HG02840 (cell line): ENCODE measurements at regions not wholly inside any gene's neighbourhood (a gene's known extent, or its start where the extent isn't known, plus 50 kb on each side); places are given as distances from the start of the nearest gene placed in this dataset.

Source experiments
- ATAC-seq: cut with Tn5 transposase; IDR thresholded peaks from one replicate; pipeline ENCODE4 v1.9.1; 2021; ENCODE audit warnings: mild to moderate bottlenecking, moderate library complexity, moderate number of reproducible peaks; ENCODE audit not compliant: unreplicated experiment, low FRiP score

DNA sequence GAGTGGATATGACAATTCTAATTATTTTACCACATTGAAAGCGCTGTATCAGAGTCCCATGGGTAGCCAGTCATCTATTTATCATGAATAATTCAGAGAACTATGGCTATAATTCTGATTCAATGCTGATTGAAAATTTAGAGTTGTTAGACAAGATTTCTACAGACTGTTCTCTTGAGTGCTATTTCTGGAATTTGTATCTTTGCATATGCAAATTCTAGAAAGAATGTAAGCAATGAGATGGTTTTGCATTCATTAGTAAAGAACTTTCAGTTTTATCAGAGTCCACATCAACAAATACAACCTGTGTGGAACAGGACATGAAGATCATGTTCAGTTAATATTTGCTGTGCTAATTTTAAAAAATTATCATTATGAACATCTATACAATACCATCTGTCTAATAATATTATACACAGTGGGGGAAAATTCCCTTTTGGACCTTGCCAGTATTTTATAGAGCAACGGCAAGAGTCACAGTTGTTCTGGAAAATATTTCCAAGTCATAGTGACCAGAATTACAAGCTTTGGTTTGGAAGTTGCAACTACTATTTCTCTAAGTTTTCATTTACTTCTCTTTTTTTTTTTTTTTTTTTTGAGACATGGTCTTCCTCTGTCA lies 372.7 kb upstream of the PTGER4 start:
- ATAC-seq = no peak

DNA sequence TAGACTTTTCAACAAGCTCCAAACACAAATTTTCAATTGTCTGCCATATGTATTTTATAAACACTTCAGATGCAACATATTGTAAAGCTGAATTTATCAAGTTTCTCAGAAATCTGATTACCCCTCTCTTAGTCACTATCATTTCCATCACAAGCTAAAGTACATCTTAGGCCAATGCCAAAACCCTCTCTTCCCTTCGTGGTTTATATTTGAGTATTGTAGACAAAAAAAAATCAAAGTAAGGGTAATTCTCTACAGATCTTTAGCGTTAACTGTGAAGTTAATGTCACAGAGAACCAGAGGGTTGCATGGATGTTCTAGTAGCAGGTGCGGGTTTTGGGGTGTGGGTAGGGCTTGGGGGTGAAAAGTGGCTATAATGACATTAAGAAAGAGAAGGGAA lies 387.7 kb upstream of the PTGER4 start:
- no peak for ATAC-seq

DNA sequence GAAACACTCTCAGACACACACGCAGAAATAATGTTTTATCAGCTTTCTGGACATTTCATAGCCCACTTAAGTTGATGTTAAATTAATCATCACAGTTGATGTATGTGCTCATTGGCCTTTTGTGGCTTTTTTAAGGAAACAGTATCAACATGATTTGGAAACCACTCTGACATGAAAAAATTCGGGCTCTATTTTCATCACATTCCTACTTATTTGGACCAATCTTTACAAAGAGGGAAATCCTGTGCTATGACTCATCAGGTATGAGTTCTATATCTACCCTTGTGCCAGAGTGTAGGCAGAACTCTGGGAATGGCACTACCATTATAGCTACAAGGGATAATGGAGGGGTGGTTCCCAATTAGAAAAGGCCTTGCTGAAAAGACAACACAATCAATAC lies 388.4 kb upstream of the PTGER4 start:
- ATAC-seq = no peak

DNA sequence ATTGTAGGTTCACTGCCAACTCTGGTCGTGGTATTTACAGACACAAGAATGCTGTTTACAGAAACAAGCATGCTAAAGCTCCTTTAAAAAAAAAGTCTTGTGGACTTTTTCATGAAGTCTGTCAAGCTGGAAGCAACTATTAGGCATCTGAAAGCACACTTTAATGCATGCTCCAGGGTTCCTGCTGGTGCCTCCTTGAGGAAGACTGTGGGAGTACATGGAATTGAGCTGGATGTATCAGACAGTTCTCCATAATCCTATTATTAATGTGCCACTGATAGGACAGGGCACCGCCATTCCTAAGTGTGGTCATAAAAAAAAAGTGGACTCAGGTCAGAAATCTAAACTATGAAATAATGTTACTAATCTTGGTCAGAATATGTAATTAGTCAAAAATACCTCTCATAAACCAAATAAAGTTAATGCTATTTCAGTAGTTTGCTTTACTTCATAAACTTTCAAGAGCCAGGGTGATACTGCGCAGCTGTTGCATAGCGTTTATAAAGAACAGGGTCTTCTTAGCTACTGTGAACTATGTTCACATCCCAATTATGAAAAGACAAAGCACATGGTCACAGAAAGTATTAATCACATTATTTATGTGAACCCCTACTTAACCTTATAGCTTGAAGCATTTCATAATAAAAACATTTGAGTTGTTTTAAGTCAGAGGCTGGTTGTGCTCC lies 390.8 kb upstream of the PTGER4 start:
- no peak for ATAC-seq

DNA sequence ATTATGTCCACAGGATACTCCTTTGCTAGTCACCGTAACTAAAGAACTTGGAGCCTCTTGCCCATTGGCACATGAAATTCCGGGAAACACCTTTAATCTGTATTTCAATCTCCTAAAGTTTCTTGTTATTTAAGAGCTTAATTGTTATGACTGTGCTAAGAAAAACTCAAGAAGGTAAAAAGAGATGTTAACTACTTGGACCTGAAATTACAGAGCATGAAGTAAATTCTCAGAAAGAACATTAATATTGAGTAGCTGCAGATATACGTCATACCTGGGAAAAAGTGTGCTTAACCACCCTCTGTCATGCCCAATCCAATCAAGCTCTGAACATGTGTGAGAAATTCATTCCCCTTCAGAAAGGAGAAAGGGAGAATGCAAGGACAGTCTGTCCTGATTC lies 394.9 kb upstream of the PTGER4 start:
- ATAC-seq = no peak

DNA sequence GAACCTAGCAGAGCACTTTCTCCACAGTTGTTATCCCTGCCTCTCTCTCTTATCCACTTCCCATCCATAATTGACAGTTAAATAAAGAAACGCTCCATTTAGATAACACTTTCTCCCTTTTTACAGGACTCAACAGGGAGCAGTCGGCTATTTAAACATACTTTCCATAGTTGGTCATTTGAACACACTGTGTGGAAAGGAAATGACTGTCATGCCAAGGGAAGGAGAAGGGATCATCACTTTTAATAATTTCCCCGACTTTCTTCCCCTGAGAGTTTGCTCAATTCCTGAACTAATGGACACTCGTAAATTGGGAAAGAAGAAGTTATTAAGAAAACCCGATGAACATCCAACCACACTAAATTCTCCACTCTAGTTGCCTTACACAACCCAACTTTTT lies 400.8 kb upstream of the PTGER4 start:
- ATAC-seq = no peak

DNA sequence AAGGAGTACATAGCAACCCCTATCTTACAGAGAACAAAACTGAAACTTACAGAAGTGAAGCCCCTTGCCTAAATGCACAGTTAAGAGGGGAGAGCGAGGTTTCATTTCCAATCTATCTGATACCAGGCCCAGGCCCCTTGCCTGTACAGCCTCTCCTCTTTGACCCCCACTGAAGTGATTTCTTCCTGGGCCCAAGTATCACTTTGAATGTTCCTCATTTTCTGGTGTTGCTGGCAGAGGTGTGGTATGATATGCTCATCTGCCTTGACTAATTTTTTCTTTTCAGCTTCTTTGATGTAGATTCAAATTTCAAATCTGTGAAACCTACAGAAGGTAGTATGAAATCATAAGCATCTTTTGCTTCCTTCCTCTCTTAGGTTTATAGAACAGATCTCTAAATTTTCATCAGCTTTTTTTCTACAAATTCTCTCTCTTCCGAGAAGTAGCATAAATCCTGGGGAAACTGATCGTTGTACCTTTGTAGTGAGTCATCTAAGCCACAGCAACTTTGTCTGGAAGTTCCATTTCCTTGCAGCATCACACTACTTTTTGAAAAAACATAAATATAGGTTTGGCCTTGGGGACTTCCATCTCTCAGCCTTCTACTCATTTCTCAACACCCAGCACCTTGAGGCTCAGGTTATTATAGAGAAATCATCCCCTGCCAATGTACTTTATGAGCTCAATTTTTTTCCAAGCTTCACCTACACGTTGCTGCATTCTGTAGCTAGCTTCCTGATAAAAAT lies 402.4 kb upstream of the PTGER4 start:
- ATAC-seq = peak; percentile 58

DNA sequence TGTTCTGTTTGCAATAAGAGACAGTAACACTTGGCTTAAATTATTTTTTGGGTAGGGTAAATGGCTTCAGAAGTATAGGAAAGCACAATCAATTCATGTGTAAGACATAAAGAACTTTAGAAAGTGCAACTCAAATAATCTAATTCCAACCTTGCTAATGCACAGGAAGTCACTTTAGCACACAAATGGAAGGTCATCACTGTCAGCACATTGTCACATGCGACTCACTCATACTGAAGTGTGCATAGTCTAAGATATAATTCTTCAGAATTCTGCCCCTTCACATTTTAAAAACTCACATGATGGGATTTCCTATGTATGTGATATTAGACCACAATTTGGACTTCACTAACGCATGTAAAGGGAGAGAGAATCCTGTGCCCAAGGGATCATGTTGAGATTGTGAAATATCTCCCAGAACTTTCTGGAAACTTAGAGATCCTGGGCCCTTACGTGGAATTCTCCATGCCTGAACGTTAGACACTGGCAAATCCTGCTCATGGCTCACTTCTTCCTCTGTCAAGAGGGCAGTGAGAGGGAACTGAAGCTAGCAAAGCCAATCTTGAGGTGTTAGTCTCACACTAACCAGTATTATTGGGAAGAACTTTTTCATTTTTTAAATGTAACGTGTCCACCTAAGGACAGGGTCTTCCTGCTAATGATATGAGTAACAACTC lies 403.2 kb upstream of the PTGER4 start:
- ATAC-seq = no peak

DNA sequence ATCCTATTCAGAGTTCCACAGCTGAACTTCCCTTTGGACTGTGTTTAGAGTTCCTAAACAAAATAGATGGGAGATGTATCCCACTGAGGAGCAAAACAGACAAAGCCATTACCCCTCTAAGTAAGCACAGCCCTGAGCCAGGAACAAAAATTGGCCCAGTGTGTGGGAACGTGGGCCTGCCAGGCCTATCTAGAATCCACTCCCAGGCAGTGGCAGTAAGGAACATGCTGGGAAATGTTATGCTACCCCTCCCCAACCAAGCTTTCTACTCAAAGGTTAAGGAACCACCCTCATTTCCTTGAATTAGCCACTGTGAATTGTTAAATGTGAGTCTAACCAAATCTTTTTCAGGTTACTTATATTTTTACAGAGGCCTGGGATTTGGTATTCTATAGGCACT lies 405.1 kb upstream of the PTGER4 start:
- ATAC-seq = no peak

DNA sequence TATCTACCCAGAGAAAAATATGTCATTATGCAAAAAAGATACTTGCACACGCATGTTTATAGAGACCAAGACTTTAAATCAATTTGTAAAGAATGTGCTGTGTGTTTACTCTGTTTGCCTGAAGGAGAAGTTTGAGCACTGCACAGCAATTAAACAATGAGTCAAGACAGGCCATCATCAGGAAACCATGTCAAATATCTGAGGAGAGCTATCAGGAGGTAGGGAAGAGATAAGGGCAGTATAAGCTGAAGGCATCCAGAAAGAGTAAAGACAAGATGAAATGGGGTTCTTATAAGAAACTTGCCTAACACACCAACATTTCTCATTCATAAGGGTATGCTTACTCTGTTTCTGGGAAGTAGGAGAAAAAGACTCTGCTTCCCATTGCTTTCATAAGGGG lies 405.8 kb upstream of the PTGER4 start:
- ATAC-seq = no peak

DNA sequence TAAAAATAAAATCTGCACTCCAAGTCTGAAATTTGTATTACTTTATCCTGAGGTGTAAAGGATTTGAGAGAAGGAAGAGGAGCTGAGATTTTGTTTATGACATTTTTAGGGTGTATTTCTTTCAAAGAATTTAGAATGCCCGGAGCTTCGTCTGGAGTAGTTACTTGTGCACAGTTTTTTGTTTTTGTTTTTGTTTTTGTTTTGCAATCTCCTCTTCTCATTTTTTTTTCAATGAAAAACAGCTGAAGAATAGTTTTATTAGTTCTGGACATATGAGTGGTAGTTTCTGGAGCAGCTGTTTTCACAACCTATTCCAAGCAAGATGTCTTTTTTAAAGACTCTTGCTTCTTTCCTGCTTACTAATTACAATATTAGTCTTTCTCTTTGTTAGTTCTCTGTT lies 408.2 kb upstream of the PTGER4 start:
- no peak for ATAC-seq

DNA sequence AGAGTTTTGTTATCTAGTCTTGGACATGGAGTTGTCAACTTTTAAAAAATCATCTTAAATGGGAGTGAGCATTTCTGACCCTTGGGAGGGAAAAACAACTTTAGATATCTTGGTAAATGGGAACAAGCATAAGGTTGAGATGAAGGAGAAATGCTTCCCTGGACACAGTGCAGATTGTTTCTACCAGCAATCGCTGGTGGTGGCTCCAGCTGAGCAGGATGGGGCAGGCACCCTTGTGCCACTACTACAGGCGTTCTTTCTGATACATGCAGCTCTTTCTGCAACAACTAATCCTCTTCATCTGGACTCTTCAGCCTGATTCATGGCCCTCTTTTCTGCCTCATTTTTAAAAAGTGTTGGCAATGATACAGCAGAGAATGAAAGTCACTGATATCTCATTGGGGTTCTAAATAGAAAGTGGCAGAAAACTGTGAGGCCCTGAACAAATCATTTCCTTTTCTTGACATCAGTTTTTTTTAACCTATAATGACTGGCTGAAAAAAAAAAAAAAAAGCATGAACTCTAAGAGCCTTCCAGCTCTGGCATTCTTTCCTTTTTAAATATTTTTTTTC lies 409.4 kb upstream of the PTGER4 start:
- ATAC-seq = no peak

DNA sequence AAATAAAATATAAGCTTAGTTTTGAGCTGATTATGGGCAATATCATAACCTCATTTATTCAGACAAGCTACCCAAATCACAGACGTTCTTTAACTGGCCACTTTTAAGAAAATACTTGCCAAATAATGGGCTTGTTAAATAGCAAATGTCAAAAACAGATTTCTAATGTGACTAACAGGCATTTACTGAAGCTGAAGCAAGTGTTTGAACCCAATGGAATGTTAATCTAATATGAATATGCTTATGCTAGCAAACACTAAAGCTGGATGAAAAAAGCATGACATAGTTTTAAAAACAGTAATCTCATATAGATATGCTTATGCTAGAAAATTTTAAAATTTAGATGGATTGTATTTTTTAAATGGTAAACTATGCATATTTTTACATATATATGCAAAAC lies 411.6 kb upstream of the PTGER4 start:
- ATAC-seq = no peak

DNA sequence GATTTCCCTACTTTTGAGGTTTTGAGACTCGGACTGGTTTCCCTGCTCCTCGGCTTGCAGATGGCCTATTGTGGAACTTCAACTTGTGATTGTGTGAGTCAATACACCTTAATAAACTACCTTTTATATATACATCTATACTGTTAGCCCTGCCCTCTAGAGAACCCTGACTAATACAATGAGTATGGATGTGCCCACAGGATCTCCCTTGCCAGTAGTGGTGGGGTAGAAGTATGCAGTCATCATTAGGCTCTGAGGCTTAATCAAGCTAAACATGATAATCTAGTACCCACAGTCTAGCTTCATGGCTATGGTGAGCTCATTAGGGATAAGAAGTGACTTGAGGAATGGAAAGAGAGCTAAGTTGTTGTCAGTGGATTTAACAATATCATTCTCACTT lies 412.8 kb upstream of the PTGER4 start:
- ATAC-seq = no peak

DNA sequence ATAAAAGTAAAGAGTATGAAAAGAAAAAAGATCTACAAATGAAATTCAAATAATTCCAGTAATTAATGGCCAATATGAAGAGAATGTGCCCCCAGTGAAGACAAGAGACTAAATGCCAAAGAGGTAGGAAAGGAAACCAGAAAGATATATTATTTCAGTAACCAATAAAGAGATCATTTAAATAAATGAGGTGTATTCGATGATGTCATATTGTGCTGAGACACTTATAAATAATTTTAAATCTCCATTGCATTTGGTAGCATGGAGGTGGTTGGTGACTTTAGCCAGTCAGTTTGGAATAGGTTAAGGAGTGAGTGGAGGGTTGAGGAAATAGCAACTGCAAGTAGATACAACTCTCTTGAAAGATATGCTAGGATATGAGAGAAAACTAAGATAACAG lies 417.7 kb upstream of the PTGER4 start:
- ATAC-seq = no peak

DNA sequence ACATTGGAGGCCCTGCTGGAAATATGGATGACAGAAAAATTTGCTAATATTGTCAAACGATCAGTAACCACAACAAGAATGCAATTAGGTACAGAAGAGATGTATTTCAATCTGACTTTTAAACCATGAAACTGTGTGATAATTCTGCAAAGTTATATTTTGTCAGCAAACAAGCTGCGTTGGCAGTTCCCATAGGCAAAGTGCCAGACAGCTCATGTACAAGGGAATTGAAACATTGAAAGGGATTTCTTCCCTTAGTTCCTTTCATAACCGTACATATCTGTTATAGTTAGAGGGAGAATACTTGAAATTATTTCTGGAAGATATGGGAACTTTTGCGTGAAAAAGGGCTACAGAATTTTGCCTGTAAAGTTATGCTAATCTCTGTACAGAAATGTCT lies 419.4 kb upstream of the PTGER4 start:
- ATAC-seq = no peak

DNA sequence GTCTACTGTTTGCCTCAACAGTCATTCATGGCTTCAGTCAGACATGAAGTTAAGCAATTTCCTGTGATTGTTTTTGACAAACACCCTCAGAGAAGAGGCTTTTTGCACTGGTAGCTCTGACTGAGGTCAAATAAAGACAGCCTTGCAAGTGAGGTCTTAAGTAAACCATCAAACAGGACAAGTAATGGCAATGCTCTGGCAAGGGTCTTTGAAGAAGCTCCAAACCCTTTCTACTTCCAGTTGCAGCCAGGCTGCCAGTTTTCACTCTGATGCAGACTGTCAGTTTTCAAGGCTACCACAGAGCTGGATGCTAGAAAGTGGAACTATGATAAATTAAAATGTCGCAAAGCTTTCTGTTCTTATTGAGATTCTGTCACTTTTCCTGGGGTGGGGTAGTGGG lies 421.5 kb upstream of the PTGER4 start:
- no peak for ATAC-seq

DNA sequence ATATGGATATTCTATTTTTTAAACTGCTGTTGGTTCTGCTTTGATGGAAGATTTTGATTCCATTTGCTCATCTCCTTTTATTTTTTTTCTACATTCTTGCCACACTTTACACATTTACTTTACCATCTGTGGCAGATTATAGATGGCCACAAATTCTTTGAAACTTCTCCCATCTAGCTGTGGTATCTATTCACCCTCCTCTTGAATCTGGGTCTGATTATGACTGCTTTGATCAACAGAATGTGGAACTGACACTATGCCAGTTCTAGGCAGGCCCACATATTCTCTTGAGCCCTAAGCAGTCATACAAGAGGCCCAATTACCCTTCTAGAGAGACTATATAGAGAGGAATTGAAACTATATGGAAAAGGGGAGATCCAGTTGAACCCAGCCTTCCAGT lies 439.0 kb upstream of the PTGER4 start:
- no peak for ATAC-seq

DNA sequence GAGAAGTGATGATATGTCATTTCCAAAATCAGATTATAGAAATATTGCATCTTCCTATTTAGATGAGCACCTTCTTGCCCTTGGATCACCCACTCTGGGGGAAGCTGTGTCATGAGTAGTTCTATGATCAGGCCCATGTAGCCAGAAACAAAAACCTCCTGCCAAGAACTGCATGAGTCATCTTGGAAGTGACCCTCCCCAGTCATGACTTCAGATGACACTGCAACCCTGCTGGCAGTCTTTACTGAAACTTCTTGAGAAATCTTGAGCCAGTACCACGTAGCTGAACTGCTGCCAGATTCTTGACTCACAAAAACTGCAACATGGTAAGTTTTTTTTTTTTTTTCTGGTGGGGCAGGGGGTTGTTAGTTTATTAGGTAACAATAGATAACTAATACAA lies 439.6 kb upstream of the PTGER4 start:
- no peak for ATAC-seq

DNA sequence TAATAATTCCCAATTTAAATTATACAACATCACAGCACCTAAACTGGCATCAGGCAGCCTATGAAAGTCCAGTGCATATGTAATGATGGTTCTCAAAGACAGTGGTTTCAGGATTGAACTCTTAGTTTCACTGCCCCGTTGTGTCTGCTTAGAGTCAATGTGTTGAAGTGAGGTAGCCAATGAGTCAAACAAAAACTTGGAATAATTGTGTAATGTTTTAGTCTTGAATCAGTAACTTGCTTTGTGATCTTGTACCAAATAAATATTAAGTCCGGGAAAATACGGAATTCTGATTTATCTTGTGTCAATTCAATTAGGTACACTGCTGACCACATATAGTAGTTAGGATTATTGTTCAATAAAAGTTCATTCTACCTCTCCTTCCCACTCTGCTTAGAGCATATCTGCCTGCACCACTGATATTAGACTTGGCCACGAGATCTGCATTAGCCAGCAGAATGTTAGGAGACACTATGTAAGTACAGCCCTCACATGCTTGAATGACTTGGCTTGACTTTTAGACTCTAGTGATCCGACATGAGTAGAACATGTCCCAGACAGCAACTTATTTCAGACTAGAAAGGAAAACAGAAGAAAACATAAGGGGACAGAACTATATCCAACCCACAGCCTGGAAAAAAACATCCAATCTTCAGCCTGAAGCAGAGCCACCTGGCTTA lies 441.5 kb upstream of the PTGER4 start:
- no peak for ATAC-seq
